Thyroid gland (tissue), 4 donors: ENCODE measurements at regions not wholly inside any gene's neighbourhood (a gene's known extent, or its start where the extent isn't known, plus 50 kb on each side); places are given as distances from the start of the nearest gene placed in this dataset.

ENCODE experiments used
- DNase-seq, 2 donors: peaks; one replicate each; pipeline ENCODE4 v3.0.0-alpha.2; 2019
- H3K27ac ChIP-seq, 3 donors: fragments of 200-600 bp; sonication (generic); 1 replicate in 2 of 3; 2 replicates in 1 of 3; pipeline ENCODE4 v1.5.1; 2016 to 2019; ENCODE audit warnings: mild to moderate bottlenecking in 1 of 3, moderate library complexity in 1 of 3
- H3K27me3 ChIP-seq: fragments of 200-600 bp; sonication (generic); one replicate; pipeline ENCODE4 v1.5.1; 2019
- H3K36me3 ChIP-seq, 2 donors: fragments of 200-600 bp; sonication (generic); one replicate each; pipeline ENCODE4 v1.5.1; 2016 to 2019
- H3K4me1 ChIP-seq, 2 donors: fragments of 200-600 bp; sonication (generic); one replicate each; pipeline ENCODE4 v1.5.1; 2017 to 2019
- H3K4me3 ChIP-seq, 3 donors: fragments of 200-600 bp; sonication (generic); replicated peaks in 1 of 3; 1 replicate in 2 of 3; 2 replicates in 1 of 3; pipeline ENCODE4 v1.5.1; 2016; ENCODE audit warnings: mild to moderate bottlenecking in 1 of 3
- H3K9me3 ChIP-seq: fragments of 200-600 bp; sonication (generic); one replicate; pipeline ENCODE4 v1.5.1; 2017
- POLR2A ChIP-seq, 2 donors: fragments of 450-650 bp; IDR thresholded peaks; one replicate each; pipeline ENCODE4 v1.6.1; 2017; ENCODE audit warnings: antibody characterized with exemption in 2 of 2, mild to moderate bottlenecking in 2 of 2, moderate library complexity in 1 of 2
- WGBS, 2 donors: methylation state at CpG; one replicate each; pipeline ENCODE4 v1.1.5; 2017; 5-methylcytosine and 5-hydroxymethylcytosine counted together
- intact Hi-C: fragments of 100-400 bp; cut with DNase I; formaldehyde crosslinking; loops from one replicate; pipeline ENCODE4 v1.15.1; 2023
- TF ChIP-seq, protein P1 (sequence below), 6 experiments: fragments of 200-600 bp in 3 of 6; fragments of 450-650 bp in 3 of 6; sonication (generic) in 3 of 6; IDR thresholded peaks; one replicate each; pipeline ENCODE4 v1.5.1; 2016 to 2019; ENCODE audit warnings: antibody characterized with exemption in 6 of 6, mild to moderate bottlenecking in 2 of 6, inconsistent platforms in 1 of 6, moderate library complexity in 1 of 6

DNA sequence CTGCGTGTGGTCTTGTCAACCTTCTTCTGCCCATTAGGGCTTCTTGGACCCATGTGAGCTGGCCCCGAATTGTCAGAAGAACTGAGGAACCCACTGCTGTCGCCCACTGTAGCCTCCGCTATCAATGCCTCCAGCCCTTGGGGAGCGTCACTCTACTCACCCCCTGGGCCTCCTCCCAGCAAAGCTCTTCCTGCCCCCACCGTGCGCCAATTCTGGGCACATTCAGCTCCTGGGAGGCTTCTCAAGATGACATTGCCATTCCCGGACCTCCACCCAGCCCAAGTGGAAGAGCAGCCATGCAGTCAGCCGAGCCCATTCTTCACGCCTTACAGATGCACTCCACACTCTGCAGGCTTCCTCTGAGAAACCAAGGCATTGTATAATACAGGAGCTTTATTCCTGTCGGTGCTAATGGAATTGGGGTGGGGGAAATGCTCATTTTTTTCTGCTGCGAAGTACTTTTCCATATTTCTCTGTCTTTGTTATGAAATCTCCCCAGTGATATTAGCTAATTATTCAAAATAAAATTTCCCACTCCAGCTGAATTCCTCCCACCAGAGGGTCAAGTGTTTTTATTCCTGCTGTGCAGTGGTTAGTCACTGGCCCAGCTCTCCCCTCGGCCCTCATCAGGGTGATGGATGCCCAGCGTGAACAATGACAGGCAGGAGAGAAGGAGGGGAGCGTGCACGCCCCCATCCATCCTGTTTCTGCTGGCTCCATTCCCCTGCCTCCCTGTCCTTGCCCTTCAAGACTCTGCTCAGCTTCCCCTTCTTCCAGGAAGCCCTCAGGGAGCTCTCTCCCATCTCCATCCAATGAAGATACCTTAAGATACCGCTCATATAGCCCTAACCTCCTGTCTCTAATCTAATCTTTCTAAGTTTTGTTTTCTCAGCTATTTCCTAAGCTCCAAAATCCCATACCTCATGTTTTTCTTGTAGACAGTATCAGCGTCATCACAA is 87.7 kb downstream of the C16orf95 start:
- 76 to 80% methylated on average over 18 of the region's 18 CpGs for WGBS, 2 donors
- TF ChIP-seq, protein P1, sequence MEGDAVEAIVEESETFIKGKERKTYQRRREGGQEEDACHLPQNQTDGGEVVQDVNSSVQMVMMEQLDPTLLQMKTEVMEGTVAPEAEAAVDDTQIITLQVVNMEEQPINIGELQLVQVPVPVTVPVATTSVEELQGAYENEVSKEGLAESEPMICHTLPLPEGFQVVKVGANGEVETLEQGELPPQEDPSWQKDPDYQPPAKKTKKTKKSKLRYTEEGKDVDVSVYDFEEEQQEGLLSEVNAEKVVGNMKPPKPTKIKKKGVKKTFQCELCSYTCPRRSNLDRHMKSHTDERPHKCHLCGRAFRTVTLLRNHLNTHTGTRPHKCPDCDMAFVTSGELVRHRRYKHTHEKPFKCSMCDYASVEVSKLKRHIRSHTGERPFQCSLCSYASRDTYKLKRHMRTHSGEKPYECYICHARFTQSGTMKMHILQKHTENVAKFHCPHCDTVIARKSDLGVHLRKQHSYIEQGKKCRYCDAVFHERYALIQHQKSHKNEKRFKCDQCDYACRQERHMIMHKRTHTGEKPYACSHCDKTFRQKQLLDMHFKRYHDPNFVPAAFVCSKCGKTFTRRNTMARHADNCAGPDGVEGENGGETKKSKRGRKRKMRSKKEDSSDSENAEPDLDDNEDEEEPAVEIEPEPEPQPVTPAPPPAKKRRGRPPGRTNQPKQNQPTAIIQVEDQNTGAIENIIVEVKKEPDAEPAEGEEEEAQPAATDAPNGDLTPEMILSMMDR (IDR thresholded peaks at IDR 0.05): no peak
- TF ChIP-seq POLR2A (IDR thresholded peaks at IDR 0.05): no peak
- intact Hi-C loops: no loop called here

GRCh38 chr16:87230571-87230970 is 86.6 kb downstream of the C16orf95 start:
- no peak for DNase-seq
- H3K4me1 ChIP-seq: no peaks in the 10 kb centered on the region
- no peaks in the 10 kb centered on the region for H3K36me3 ChIP-seq
- H3K4me3 ChIP-seq: no peak overlapping the region
- TF ChIP-seq POLR2A (IDR thresholded peaks at IDR 0.05): no peak
- TF ChIP-seq, protein P1 (IDR thresholded peaks at IDR 0.05): no peak
- no peaks in the 10 kb centered on the region for H3K27me3 ChIP-seq
- intact Hi-C loops: no loop called here
- no peak overlapping the region for H3K27ac ChIP-seq
- WGBS, 2 donors: 79 to 85% methylated on average over 4 of the region's 4 CpGs
- no peaks in the 10 kb centered on the region for H3K9me3 ChIP-seq

More for the DNA sequence above, 87.7 kb downstream of the C16orf95 start:
- DNase-seq: no peak
- no peak overlapping the region for H3K27ac ChIP-seq
- no peaks in the 10 kb centered on the region for H3K4me1 ChIP-seq
- H3K4me3 ChIP-seq: no peak overlapping the region
- no peaks in the 10 kb centered on the region for H3K36me3 ChIP-seq
- H3K9me3 ChIP-seq: no peaks in the 10 kb centered on the region
- H3K27me3 ChIP-seq: no peaks in the 10 kb centered on the region

DNA sequence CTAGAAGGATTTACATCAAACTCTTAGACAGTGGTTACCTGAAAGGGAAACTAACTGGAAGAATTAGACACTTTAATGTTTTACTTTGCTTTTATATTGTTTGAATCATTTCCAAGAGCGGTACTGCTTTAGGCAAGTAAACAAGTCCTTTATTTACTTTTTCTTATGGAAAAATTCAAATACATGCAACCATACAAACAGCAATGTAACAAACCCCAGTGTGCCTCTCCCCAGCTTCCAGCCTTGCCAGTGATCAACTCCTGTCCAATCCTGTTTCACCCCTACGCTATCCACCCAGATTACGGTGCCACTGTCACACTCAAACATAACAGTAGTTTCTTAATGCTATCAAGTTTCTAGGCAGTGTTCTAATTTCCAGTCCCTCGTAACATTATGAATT is 85.9 kb downstream of the C16orf95 start:
- no peak overlapping the region for H3K4me3 ChIP-seq
- H3K27me3 ChIP-seq: no peaks in the 10 kb centered on the region
- WGBS, 2 donors: 95 to 96% methylated on average over 4 of the region's 4 CpGs
- no peaks in the 10 kb centered on the region for H3K9me3 ChIP-seq
- DNase-seq: no peak
- no peaks in the 10 kb centered on the region for H3K4me1 ChIP-seq
- TF ChIP-seq POLR2A (IDR thresholded peaks at IDR 0.05): no peak
- H3K36me3 ChIP-seq: no peaks in the 10 kb centered on the region
- no peak overlapping the region for H3K27ac ChIP-seq
- intact Hi-C loops: no loop called here

GRCh38 chr16:87231911-87232310 is 85.3 kb downstream of the C16orf95 start:
- no peaks in the 10 kb centered on the region for H3K36me3 ChIP-seq
- 86 to 100% methylated on average over 1 of the region's 1 CpG for WGBS, 2 donors
- intact Hi-C loops: no loop called here
- no peak overlapping the region for H3K4me3 ChIP-seq
- no peaks in the 10 kb centered on the region for H3K4me1 ChIP-seq
- no peaks in the 10 kb centered on the region for H3K9me3 ChIP-seq
- no peak overlapping the region for H3K27ac ChIP-seq
- no peak for DNase-seq
- H3K27me3 ChIP-seq: no peaks in the 10 kb centered on the region
- no peak for TF ChIP-seq POLR2A (IDR thresholded peaks at IDR 0.05)
- TF ChIP-seq, protein P1 (IDR thresholded peaks at IDR 0.05): no peak

GRCh38 chr16:87233928-87234327 is 83.3 kb downstream of the C16orf95 start:
- no peak overlapping the region for H3K4me3 ChIP-seq
- WGBS, 2 donors: 49 to 54% methylated on average over 10 of the region's 10 CpGs
- H3K9me3 ChIP-seq: no peaks in the 10 kb centered on the region

More at GRCh38 chr16:87233928-87234327, 83.3 kb downstream of the C16orf95 start:
- intact Hi-C loops: no loop called here
- TF ChIP-seq, protein P1 (IDR thresholded peaks at IDR 0.05): no peak
- TF ChIP-seq POLR2A (IDR thresholded peaks at IDR 0.05): no peak
- Histone ChIP-seq H3K4me1 (no peaks in the 10 kb centered on the region), H3K27me3 (no peaks in the 10 kb centered on the region), H3K36me3 (no peaks in the 10 kb centered on the region), H3K27ac (no peak overlapping the region)
- DNase-seq: no peak
